MV-4-11 (cell line): ENCODE measurements at regions not wholly inside any gene's neighbourhood (a gene's known extent, or its start where the extent isn't known, plus 50 kb on each side); places are given as distances from the start of the nearest gene placed in this dataset.
A peak's percentile ranks its signal among the peaks of the same experiment; 100 is the strongest.

Experiments
- DNase-seq: peaks from one replicate; lab custom pipeline; 2025; lab: John Stamatoyannopoulos, UW

GRCh38 chr9:673264-673965, 168.1 kb upstream of the DMRT1 start:
- no peak for DNase-seq

DNA sequence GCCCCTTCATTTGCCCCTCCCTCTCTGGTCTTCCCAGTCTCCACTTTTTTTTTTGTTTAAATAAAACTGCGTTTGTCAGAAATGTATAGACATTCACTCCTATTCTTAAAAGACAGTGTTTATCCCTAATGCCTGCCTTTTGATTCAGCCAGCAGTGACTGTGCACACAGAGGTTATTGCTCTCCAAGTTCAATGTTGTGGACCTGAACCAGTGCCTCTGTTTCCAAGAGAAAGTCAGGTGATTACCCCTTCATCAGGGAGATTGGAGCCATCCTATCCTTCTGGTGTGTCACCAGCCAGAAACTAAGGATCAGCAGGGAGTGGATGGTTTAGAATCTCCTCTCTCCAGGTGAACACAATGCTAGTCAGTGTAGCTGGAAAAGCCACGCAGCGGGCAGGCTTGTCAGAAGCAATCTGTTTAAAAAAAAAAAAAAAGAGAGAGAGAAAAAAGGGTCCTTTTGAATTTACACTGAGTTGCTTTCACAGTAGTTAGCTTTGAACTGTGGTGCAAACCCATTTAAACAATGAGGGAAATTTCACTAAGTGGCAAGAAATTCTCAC, 167.5 kb upstream of the DMRT1 start:
- no peak for DNase-seq

GRCh38 chr9:675697-676370, 165.7 kb upstream of the DMRT1 start:
- DNase-seq, result no peak

GRCh38 chr9:676780-677438, 164.6 kb upstream of the DMRT1 start:
- DNase-seq, result no peak

- no peak for DNase-seq
Measured at GRCh38 chr9:677461-678097, 163.9 kb upstream of the DMRT1 start.

GRCh38 chr9:678897-679296, 162.6 kb upstream of the DMRT1 start:
- DNase-seq, result no peak

DNA sequence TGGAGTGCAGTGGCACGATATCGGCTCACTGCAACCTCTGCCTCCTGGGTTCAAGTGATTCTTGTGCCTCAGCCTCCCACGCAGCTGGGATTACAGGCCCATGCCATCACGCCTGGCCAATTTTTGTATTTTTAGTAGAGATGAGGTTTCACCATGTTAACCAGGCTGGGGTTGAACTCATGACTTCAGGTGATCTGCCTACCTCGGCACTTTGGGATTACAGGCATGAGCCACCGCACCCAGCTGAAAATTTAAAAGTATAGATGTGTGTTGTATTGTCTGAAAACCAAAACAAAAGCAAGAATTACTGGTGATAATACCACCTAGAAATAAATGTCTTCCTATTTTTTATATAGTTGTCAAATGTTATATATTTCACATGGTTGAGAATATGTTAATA, 162.0 kb upstream of the DMRT1 start:
- DNase-seq, result no peak

DNA sequence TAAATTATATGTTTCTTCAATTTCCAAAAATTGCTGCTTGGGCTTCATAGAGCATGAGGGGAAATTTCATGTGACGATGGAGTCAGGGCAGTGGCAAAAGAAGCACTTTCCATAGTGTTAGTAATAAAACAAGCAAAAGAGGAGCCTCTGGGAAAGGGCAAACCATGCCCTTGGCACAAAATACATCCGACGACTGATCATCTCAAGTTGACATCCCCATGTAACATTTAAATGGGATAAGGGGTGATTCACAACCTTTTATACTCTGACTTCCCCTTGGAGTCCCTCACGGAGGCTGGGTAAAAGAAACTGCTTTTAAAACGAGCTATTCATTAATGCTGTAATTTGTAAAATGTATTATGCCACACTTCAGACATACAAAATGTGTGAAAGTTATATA, 161.4 kb upstream of the DMRT1 start:
- DNase-seq, result no peak

GRCh38 chr9:682633-683508, 158.6 kb upstream of the DMRT1 start:
- DNase-seq, result no peak

GRCh38 chr9:683509-684021, 157.9 kb upstream of the DMRT1 start:
- no peak for DNase-seq

DNA sequence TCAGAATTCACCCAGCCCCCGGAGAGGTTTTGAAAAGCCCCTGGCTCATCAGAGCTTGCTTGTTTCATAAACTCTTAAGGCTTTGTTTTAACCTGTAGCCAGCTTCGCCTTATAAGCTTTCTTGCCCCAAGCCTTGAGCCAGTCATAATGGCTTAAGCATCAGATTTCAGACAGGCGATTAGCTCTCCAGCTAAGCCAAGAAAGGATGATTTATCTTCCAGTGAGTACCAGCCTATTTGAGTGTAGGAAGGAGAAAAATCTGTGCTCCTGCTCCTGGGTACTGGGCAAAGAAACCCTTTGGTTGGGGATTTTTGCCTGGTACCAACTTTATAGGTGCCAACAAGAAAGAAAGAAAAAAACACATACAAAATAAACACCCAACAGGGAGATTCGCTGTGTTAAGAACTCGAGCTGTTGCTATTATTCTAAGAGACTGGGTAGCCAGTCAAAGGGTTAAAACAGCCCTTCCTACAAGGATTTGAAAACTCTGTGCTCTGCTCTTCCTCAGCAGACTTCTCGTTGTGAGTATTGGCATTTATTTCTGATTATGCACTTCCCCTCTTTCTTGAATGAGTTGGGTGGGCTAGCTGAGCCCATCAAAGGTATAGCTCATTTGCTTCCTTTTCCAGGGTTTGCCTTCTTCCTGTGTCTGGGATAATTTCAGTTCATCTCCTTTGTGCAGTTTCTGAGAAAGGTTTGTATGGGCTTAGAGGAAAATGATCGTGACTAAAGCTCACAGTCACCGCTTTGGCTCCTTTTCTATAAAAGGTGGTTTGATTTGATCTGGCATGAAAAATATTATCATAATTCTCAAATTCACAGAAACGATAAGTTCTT, 157.2 kb upstream of the DMRT1 start:
- DNase-seq, result no peak

DNA sequence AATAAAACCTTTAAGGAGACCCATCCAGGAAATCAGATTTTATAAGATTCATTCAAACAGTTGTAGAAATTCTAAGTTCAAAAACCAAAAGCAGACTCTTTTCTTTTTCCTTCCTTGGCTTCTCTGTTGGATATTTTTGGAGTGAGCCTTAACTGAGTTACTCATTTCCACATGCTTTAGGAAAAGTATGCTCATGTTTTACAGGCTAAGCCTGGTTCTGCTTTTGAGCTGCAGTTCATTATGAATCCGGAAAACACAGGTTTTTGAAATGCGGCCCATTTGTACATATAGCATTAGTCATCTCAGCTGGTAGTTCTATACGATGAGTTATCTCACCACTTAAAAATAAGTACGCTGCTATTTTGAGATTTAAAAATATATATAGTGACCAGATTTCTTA, 156.6 kb upstream of the DMRT1 start:
- DNase-seq, result peak; percentile 88

DNA sequence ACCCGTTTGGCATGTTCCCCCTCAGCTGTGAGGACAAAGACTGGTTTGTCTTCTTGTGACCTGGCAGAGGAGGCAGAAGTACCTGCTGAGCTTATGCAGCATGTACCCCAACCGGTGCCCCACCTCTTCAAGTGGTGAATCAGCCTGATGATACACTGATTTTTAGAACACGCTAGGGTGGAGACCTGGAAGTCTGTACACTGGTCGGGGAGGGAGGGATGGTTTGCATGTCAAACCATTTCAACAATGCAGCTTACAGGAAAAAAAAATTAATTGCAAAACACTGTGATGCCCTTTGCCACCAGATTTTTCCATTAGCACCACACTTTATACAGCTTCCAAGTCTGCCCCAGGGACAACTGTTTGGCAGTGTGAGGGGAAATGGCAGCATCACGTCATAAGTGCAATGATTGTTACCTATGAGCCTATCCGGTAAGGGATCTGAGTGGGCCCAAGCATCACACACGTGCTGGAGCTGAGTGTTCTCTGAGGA, 155.1 kb upstream of the DMRT1 start:
- no peak for DNase-seq

- no peak for DNase-seq
Measured at GRCh38 chr9:687034-687785, 154.3 kb upstream of the DMRT1 start.

DNA sequence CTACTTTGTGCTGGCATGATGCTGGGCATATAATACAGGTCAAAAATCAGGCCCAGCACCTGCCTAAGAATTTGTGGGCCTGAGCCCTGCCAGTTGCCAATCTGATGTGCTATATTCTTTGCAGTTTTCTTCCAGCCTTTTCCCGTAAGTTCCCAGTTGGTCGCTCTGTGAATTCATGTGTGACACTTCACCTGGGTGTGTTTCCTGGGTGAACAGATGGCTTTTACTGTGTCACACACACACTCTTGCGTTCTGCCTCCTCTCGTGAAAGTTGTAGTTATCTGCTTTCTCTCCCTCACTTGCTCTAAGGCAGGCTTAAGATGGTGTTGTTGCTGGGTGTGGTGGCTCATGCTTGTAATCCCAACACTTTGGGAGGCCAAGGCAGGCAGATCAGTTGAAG, 153.5 kb upstream of the DMRT1 start:
- DNase-seq, result no peak

DNA sequence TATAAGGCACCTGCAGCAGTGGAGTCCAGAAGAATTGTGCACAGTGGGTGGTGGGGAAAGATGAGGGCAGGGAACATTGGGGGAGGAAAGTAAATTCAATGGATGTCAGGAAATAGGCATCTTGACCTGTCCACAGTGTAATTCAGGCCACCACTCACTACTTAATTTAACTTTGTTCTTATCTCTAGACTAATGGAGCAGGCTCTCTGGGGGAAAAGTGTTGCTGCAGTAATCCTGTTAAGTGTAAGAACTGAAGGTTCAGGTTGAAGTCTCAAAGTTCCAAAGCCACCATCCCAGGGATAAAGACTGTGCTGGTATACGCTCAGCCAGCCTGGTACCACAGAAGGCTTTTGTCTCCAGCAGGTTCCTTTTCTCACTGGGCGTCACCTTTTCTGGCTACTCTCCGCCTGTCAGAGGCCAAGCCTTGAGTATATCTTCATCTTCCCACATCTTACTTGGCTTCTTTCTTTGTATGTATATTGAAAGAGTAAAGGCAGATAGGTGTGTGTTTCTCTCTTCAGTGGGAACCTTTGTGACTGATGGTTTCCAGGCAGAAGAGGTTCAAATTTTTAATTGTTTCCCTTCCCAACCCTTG, 150.9 kb upstream of the DMRT1 start:
- no peak for DNase-seq

DNA sequence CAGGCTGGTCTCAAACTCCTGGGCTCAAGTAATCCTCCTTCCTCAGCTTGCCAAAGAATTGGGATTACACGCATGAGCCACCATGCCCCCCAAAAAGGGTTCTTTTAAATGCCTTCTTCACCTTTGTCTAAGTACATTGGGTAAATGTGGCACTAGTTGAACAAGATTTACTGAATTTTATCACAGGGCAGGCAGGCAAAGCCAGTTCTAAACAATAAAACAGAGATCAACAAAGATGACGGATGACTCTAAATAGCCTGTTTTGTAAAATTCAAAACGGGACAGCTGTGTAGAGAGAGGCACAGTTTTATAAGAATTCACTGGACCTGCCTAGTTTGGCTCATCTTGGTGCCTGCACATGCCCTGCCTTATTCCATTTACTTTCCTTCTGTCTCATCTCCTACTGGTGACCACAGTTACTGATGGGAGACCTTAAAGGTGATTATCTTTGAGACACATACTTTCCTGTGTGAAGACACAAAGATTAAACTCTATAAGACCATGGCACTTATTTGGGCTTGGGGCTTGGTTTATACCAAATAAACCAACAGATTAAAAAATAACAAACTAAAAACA, 149.6 kb upstream of the DMRT1 start:
- DNase-seq, result no peak

DNA sequence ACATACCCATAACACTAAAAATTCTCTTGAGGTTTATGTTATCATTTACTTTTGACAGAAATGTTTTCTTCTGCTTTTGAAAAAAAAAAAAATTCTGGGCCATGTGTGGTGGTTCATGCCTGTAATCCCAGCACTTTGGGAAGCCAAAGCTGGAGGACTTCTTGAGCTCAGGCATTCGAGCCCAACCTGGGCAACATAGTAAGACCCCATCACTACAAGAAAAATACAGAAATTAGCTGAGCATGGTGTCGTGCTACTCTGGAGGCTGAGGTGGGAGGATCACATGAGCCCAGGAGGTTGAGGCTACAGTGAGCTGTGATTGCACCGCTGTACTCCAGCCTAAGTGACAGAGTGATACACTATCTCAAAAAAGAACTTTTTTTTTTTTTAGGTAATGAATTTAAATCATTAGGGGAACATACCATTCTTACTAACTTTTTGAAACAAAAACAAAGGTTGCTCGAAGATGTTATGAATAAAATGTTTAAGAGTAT, 148.8 kb upstream of the DMRT1 start:
- no peak for DNase-seq
